GM18867 (cell line): ENCODE measurements at regions not wholly inside any gene's neighbourhood (a gene's known extent, or its start where the extent isn't known, plus 50 kb on each side); places are given as distances from the start of the nearest gene placed in this dataset.

ENCODE experiments used
- ATAC-seq: cut with Tn5 transposase; IDR thresholded peaks from one replicate; pipeline ENCODE4 v1.9.1; 2021; ENCODE audit warnings: mild to moderate bottlenecking, moderate library complexity; ENCODE audit not compliant: unreplicated experiment

- ATAC-seq: no peak
Measured at GRCh38 chr16:62977876-62978275, 941.6 kb upstream of the CDH8 start.

- ATAC-seq: no peak
Measured at GRCh38 chr16:62974424-62974823, 938.2 kb upstream of the CDH8 start.

GRCh38 chr16:62970851-62971250 lies 934.6 kb upstream of the CDH8 start:
- no peak for ATAC-seq

- ATAC-seq: no peak
Measured at GRCh38 chr16:62969711-62970318, 933.6 kb upstream of the CDH8 start.

GRCh38 chr16:62967611-62968010 lies 931.4 kb upstream of the CDH8 start:
- ATAC-seq: no peak

GRCh38 chr16:62967163-62967562 lies 930.9 kb upstream of the CDH8 start:
- no peak for ATAC-seq

- ATAC-seq: no peak
Measured at GRCh38 chr16:62966626-62967025, 930.4 kb upstream of the CDH8 start.

- ATAC-seq: no peak
Measured at GRCh38 chr16:62965831-62966230, 929.6 kb upstream of the CDH8 start.

- ATAC-seq: no peak
Measured at GRCh38 chr16:62963846-62964245, 927.6 kb upstream of the CDH8 start.

GRCh38 chr16:62955033-62955349 lies 918.8 kb upstream of the CDH8 start:
- no peak for ATAC-seq

- no peak for ATAC-seq
Measured at GRCh38 chr16:62954144-62955032, 918.1 kb upstream of the CDH8 start.

GRCh38 chr16:62950351-62950750 lies 914.1 kb upstream of the CDH8 start:
- ATAC-seq: no peak

GRCh38 chr16:62940569-62940968 lies 904.3 kb upstream of the CDH8 start:
- ATAC-seq: no peak

- no peak for ATAC-seq
Measured at GRCh38 chr16:62939687-62940086, 903.4 kb upstream of the CDH8 start.

GRCh38 chr16:62933929-62934328 lies 897.7 kb upstream of the CDH8 start:
- no peak for ATAC-seq

- ATAC-seq: no peak
Measured at GRCh38 chr16:62929593-62929992, 893.4 kb upstream of the CDH8 start.

- ATAC-seq: no peak
Measured at GRCh38 chr16:62927122-62927521, 890.9 kb upstream of the CDH8 start.

- no peak for ATAC-seq
Measured at GRCh38 chr16:62926121-62926801, 890.0 kb upstream of the CDH8 start.

GRCh38 chr16:62921904-62922303 lies 885.7 kb upstream of the CDH8 start:
- ATAC-seq: no peak

GRCh38 chr16:62913924-62914323 lies 877.7 kb upstream of the CDH8 start:
- ATAC-seq: no peak

- ATAC-seq: no peak
Measured at GRCh38 chr16:62913333-62913732, 877.1 kb upstream of the CDH8 start.

- ATAC-seq: no peak
Measured at GRCh38 chr16:62909597-62909996, 873.4 kb upstream of the CDH8 start.
